Activated naive CD8-positive, alpha-beta T cell treated with anti-CD3 and anti-CD28 coated beads for 36 hours (primary cell): ENCODE measurements at regions not wholly inside any gene's neighbourhood (a gene's known extent, or its start where the extent isn't known, plus 50 kb on each side); places are given as distances from the start of the nearest gene placed in this dataset.
"Not testable (repeated sequence)": the region's sequence is repeated elsewhere in the genome, so short reads cannot be mapped to it uniquely, and the experiment has no call there.

ENCODE experiments used
- DNase-seq: peaks from one replicate; pipeline ENCODE4 v3.0.0; 2021
- H3K27ac Mint-ChIP-seq: one replicate; pipeline ENCODE4 v1.8.0; 2022; ENCODE audit warnings: mild to moderate bottlenecking, moderate library complexity, mixed read lengths
- H3K27me3 Mint-ChIP-seq: one replicate; pipeline ENCODE4 v1.8.0; 2022; ENCODE audit warnings: mild to moderate bottlenecking, mixed read lengths
- H3K36me3 Mint-ChIP-seq: one replicate; pipeline ENCODE4 v1.8.0; 2021; ENCODE audit warnings: mild to moderate bottlenecking, mixed read lengths
- H3K4me1 Mint-ChIP-seq: one replicate; pipeline ENCODE4 v1.8.0; 2021; ENCODE audit warnings: mixed read lengths
- H3K4me3 Mint-ChIP-seq: one replicate; pipeline ENCODE4 v1.8.0; 2022; ENCODE audit warnings: mild to moderate bottlenecking, moderate library complexity, mixed read lengths
- H3K9me3 Mint-ChIP-seq: one replicate; pipeline ENCODE4 v1.8.0; 2022; ENCODE audit warnings: mixed read lengths

- Mint-ChIP-seq H3K27ac (no peak overlapping the region), H3K9me3 (no peaks in the 10 kb centered on the region), H3K4me3 (no peak overlapping the region), H3K4me1 (no peaks in the 10 kb centered on the region), H3K36me3 (no peaks in the 10 kb centered on the region), H3K27me3 (peaks cover 6% of the 10 kb centered on the region)
- no peak for DNase-seq
Observed at GRCh38 chr13:31521435-31521834, 217.9 kb upstream of the RXFP2 start.

- H3K36me3 Mint-ChIP-seq: no peaks in the 10 kb centered on the region
- no peaks in the 10 kb centered on the region for H3K4me1 Mint-ChIP-seq
- H3K4me3 Mint-ChIP-seq: no peak overlapping the region
- H3K27me3 Mint-ChIP-seq: peaks cover 6% of the 10 kb centered on the region
- no peaks in the 10 kb centered on the region for H3K9me3 Mint-ChIP-seq
- no peak overlapping the region for H3K27ac Mint-ChIP-seq
- no peak for DNase-seq
Observed at GRCh38 chr13:31522396-31522795, 216.9 kb upstream of the RXFP2 start.

GRCh38 chr13:31528176-31528575 lies 211.2 kb upstream of the RXFP2 start:
- Mint-ChIP-seq H3K36me3 (no peaks in the 10 kb centered on the region), H3K4me1 (no peaks in the 10 kb centered on the region), H3K4me3 (no peak overlapping the region), H3K27me3 (peaks cover 3% of the 10 kb centered on the region), H3K9me3 (no peaks in the 10 kb centered on the region), H3K27ac (no peak overlapping the region)
- DNase-seq: no peak

- Mint-ChIP-seq H3K4me3 (no peak overlapping the region), H3K27me3 (peaks cover 4% of the 10 kb centered on the region), H3K36me3 (no peaks in the 10 kb centered on the region), H3K27ac (no peak overlapping the region), H3K9me3 (no peaks in the 10 kb centered on the region), H3K4me1 (no peaks in the 10 kb centered on the region)
- DNase-seq: no peak
Observed at GRCh38 chr13:31528758-31529157, 210.6 kb upstream of the RXFP2 start.

GRCh38 chr13:31530922-31531321 lies 208.4 kb upstream of the RXFP2 start:
- H3K4me1 Mint-ChIP-seq: no peaks in the 10 kb centered on the region
- H3K4me3 Mint-ChIP-seq: no peak overlapping the region
- H3K27me3 Mint-ChIP-seq: peaks cover 4% of the 10 kb centered on the region
- no peak overlapping the region for H3K27ac Mint-ChIP-seq
- H3K36me3 Mint-ChIP-seq: no peaks in the 10 kb centered on the region
- no peak for DNase-seq
- H3K9me3 Mint-ChIP-seq: no peaks in the 10 kb centered on the region

GRCh38 chr13:31537052-31537451 lies 202.3 kb upstream of the RXFP2 start:
- Mint-ChIP-seq H3K27ac (no peak overlapping the region), H3K4me3 (no peak overlapping the region), H3K36me3 (no peaks in the 10 kb centered on the region), H3K27me3 (peaks cover 18% of the 10 kb centered on the region), H3K9me3 (no peaks in the 10 kb centered on the region), H3K4me1 (no peaks in the 10 kb centered on the region)
- DNase-seq: no peak

- H3K27ac Mint-ChIP-seq: no peak overlapping the region
- peaks cover 14% of the 10 kb centered on the region for H3K27me3 Mint-ChIP-seq
- no peak for DNase-seq
- H3K9me3 Mint-ChIP-seq: no peaks in the 10 kb centered on the region
- no peaks in the 10 kb centered on the region for H3K4me1 Mint-ChIP-seq
- H3K4me3 Mint-ChIP-seq: no peak overlapping the region
- no peaks in the 10 kb centered on the region for H3K36me3 Mint-ChIP-seq
Observed at GRCh38 chr13:31538067-31539042, 201.0 kb upstream of the RXFP2 start.

- no peak for DNase-seq
- Mint-ChIP-seq H3K27ac (no peak overlapping the region), H3K4me3 (no peak overlapping the region), H3K4me1 (no peaks in the 10 kb centered on the region), H3K9me3 (no peaks in the 10 kb centered on the region), H3K36me3 (no peaks in the 10 kb centered on the region), H3K27me3 (peaks cover 14% of the 10 kb centered on the region)
Observed at GRCh38 chr13:31540281-31540680, 199.0 kb upstream of the RXFP2 start.

- H3K9me3 Mint-ChIP-seq: no peaks in the 10 kb centered on the region
- no peak overlapping the region for H3K4me3 Mint-ChIP-seq
- no peaks in the 10 kb centered on the region for H3K36me3 Mint-ChIP-seq
- no peaks in the 10 kb centered on the region for H3K4me1 Mint-ChIP-seq
- no peak overlapping the region for H3K27ac Mint-ChIP-seq
- DNase-seq: no peak
- peaks cover 11% of the 10 kb centered on the region for H3K27me3 Mint-ChIP-seq
Observed at GRCh38 chr13:31543190-31543589, 196.1 kb upstream of the RXFP2 start.

- H3K4me3 Mint-ChIP-seq: no peak overlapping the region
- H3K27me3 Mint-ChIP-seq: no peaks in the 10 kb centered on the region
- no peaks in the 10 kb centered on the region for H3K9me3 Mint-ChIP-seq
- H3K36me3 Mint-ChIP-seq: no peaks in the 10 kb centered on the region
- DNase-seq: no peak
- no peaks in the 10 kb centered on the region for H3K4me1 Mint-ChIP-seq
- no peak overlapping the region for H3K27ac Mint-ChIP-seq
Observed at GRCh38 chr13:31545616-31546015, 193.7 kb upstream of the RXFP2 start.

- H3K4me1 Mint-ChIP-seq: no peaks in the 10 kb centered on the region
- H3K36me3 Mint-ChIP-seq: no peaks in the 10 kb centered on the region
- H3K27me3 Mint-ChIP-seq: peaks cover 5% of the 10 kb centered on the region
- no peak overlapping the region for H3K27ac Mint-ChIP-seq
- DNase-seq: no peak
- no peak overlapping the region for H3K4me3 Mint-ChIP-seq
- peaks cover 5% of the 10 kb centered on the region for H3K9me3 Mint-ChIP-seq
Observed at GRCh38 chr13:31556376-31556775, 182.9 kb upstream of the RXFP2 start.

GRCh38 chr13:31584221-31584620 lies 155.1 kb upstream of the RXFP2 start:
- not testable (repeated sequence) for H3K9me3 Mint-ChIP-seq, H3K27me3 Mint-ChIP-seq, H3K36me3 Mint-ChIP-seq, DNase-seq, H3K4me1 Mint-ChIP-seq, H3K27ac Mint-ChIP-seq, H3K4me3 Mint-ChIP-seq

- peaks cover 3% of the 10 kb centered on the region for H3K9me3 Mint-ChIP-seq
- H3K27me3 Mint-ChIP-seq: peaks cover 4% of the 10 kb centered on the region
- no peak overlapping the region for H3K4me3 Mint-ChIP-seq
- no peak for DNase-seq
- H3K4me1 Mint-ChIP-seq: no peaks in the 10 kb centered on the region
- no peaks in the 10 kb centered on the region for H3K36me3 Mint-ChIP-seq
- H3K27ac Mint-ChIP-seq: no peak overlapping the region
Observed at GRCh38 chr13:31587698-31588266, 151.5 kb upstream of the RXFP2 start.

GRCh38 chr13:31588316-31588715 lies 151.0 kb upstream of the RXFP2 start:
- Mint-ChIP-seq H3K36me3 (no peaks in the 10 kb centered on the region), H3K9me3 (no peaks in the 10 kb centered on the region), H3K4me1 (no peaks in the 10 kb centered on the region), H3K27me3 (peaks cover 4% of the 10 kb centered on the region), H3K27ac (no peak overlapping the region), H3K4me3 (no peak overlapping the region)
- no peak for DNase-seq

GRCh38 chr13:31588893-31589292 lies 150.4 kb upstream of the RXFP2 start:
- H3K36me3 Mint-ChIP-seq: no peaks in the 10 kb centered on the region
- H3K9me3 Mint-ChIP-seq: no peaks in the 10 kb centered on the region
- no peak for DNase-seq
- H3K27ac Mint-ChIP-seq: no peak overlapping the region
- no peaks in the 10 kb centered on the region for H3K4me1 Mint-ChIP-seq
- H3K27me3 Mint-ChIP-seq: peaks cover 4% of the 10 kb centered on the region
- H3K4me3 Mint-ChIP-seq: no peak overlapping the region
